ENCODE measurements at regions not wholly inside any gene's neighbourhood (a gene's known extent, or its start where the extent isn't known, plus 50 kb on each side); places are given as distances from the start of the nearest gene placed in this dataset.
"Not testable (repeated sequence)": the region's sequence is repeated elsewhere in the genome, so short reads cannot be mapped to it uniquely, and the experiment has no call there.

DNA sequence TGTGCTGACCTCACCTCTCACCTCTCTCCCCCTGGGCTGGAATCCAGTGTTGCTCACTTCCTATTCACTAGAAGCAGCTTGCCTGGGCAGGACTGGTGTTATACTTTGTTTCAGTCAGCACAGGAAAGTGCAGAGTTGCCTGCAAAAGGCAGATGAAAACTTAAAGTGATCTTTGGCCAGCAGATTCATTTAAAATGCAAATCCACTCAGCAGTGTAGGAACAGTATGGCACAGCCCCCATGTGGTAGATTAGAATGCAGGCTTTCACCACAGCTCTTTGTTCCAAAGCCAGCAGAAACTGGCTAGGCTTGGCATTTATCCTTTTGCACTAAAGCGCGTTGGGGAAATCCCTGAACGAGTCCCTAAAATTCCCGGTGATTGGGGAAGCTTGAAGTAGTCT is 301.2 kb downstream of the OR4C45 start:
- Histone ChIP-seq H2BK12ac (ENCODE audit: insufficient read length, low read depth, low read length) (no peak overlapping the region), H4K91ac (ENCODE audit: insufficient read length, low read depth, low read length) (no peak overlapping the region), H3K27ac (ENCODE audit: insufficient read length, low read depth, low read length) (no peak overlapping the region), H3K4ac (ENCODE audit: low read depth, low read length) (no peak overlapping the region), H3K4me1 (ENCODE audit: insufficient read depth, low read length) (no peaks in the 10 kb centered on the region), H4K5ac (ENCODE audit: insufficient read length, low read depth, low read length) (no peak overlapping the region), H3K4me2 (ENCODE audit: insufficient read depth, insufficient read length, low read length) (no peak overlapping the region), H3K18ac (ENCODE audit: insufficient read length, low read depth, low read length) (no peak overlapping the region), H2BK20ac (ENCODE audit: low read depth, low read length, poor library complexity, severe bottlenecking) (no peak overlapping the region), H3K27me3 (ENCODE audit: insufficient read depth, low read length) (no peaks in the 10 kb centered on the region), H3K23me2 (ENCODE audit: insufficient read length, low read depth, low read length, poor library complexity, severe bottlenecking) (no peaks in the 10 kb centered on the region), H2BK15ac (ENCODE audit: low read depth, low read length) (no peak overlapping the region), H3K9ac (ENCODE audit: extremely low read depth, insufficient read length, low read length) (no peak overlapping the region), H3T11ph (ENCODE audit: low read length) (no peak overlapping the region), H3K79me2 (ENCODE audit: insufficient read depth, low read length) (no peaks in the 10 kb centered on the region), H3K23ac (ENCODE audit: insufficient read length, low read depth, low read length) (no peak overlapping the region), H4K8ac (replicated peaks; ENCODE audit: insufficient read length, low read depth, low read length) (no peak overlapping the region), H2AFZ (ENCODE audit: low read length) (no peak overlapping the region), H4K20me1 (ENCODE audit: control insufficient read depth, insufficient read depth, insufficient read length) (no peaks in the 10 kb centered on the region), H3K14ac (ENCODE audit: insufficient read depth, low read length) (no peak overlapping the region), H3K56ac (ENCODE audit: insufficient read length, low read depth, low read length) (no peak overlapping the region), H2AK5ac (ENCODE audit: insufficient read length, low read length) (no peak overlapping the region), H2BK5ac (ENCODE audit: insufficient read length, low read length) (no peak overlapping the region), H3K79me1 (ENCODE audit: insufficient read depth, low read depth, low read length, poor library complexity, severe bottlenecking) (no peaks in the 10 kb centered on the region), H3K9me3 (ENCODE audit: control insufficient read depth, low read depth, low read length) (peaks cover 65% of the 10 kb centered on the region), H2BK120ac (ENCODE audit: low read depth, low read length, poor library complexity, severe bottlenecking) (no peak overlapping the region)
- Mint-ChIP-seq H3K27me3 (ENCODE audit: low read depth) (no peaks in the 10 kb centered on the region; the same call in 1 of the 2 replicates), H3K4me3 (no peak overlapping the region), H3K9me3 (peaks cover 92 to 97% of the 10 kb centered on the region in 2 experiments), H3K27ac (no peak overlapping the region), H3K4me1 (no peaks in the 10 kb centered on the region), H3K36me3 (ENCODE audit: insufficient read depth in 1 of 3, low read depth in 3 of 3) (peaks cover 8 to 28% (median 14%) of the 10 kb centered on the region in 3 experiments; a peak in 6 of 7 replicates)
- TF ChIP-seq, protein P1, sequence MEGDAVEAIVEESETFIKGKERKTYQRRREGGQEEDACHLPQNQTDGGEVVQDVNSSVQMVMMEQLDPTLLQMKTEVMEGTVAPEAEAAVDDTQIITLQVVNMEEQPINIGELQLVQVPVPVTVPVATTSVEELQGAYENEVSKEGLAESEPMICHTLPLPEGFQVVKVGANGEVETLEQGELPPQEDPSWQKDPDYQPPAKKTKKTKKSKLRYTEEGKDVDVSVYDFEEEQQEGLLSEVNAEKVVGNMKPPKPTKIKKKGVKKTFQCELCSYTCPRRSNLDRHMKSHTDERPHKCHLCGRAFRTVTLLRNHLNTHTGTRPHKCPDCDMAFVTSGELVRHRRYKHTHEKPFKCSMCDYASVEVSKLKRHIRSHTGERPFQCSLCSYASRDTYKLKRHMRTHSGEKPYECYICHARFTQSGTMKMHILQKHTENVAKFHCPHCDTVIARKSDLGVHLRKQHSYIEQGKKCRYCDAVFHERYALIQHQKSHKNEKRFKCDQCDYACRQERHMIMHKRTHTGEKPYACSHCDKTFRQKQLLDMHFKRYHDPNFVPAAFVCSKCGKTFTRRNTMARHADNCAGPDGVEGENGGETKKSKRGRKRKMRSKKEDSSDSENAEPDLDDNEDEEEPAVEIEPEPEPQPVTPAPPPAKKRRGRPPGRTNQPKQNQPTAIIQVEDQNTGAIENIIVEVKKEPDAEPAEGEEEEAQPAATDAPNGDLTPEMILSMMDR (conservative IDR thresholded peaks at IDR 0.05): no peak
- no CpG with 5 or more reads among the region's 4 CpGs for WGBS (ENCODE audit: extremely low coverage, insufficient read length, low lambda C conversion rate)
- no peak for DNase-seq

DNA sequence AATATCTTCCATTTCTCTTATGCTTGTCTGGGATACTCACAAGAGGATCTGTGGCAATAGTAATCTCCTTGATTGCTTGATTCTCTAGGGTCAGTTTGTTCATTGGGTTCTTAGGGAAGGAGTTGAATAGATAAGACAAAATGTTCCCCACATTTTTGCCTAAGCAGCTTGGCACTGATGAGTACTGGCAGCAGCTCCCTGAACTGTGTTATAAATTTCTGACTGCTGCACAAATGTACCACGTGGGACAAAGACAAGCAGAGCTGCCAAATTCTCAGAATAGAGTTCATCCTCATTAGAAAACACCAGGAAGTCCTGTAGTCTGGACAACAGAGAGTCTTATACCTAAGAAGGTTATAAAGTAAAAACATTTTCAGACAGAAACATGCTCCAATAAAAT is 304.8 kb downstream of the OR4C45 start:
- H2BK12ac ChIP-seq (ENCODE audit: insufficient read length, low read depth, low read length); H3K27me3 Mint-ChIP-seq (ENCODE audit: low read depth); H3K4me3 Mint-ChIP-seq; H2BK15ac ChIP-seq (ENCODE audit: low read depth, low read length); H3K79me2 ChIP-seq (ENCODE audit: insufficient read depth, low read length); H3K56ac ChIP-seq (ENCODE audit: insufficient read length, low read depth, low read length); H3T11ph ChIP-seq (ENCODE audit: low read length); H4K5ac ChIP-seq (ENCODE audit: insufficient read length, low read depth, low read length); H3K23me2 ChIP-seq (ENCODE audit: insufficient read length, low read depth, low read length, poor library complexity, severe bottlenecking); H3K4ac ChIP-seq (ENCODE audit: low read depth, low read length); H2AK5ac ChIP-seq (ENCODE audit: insufficient read length, low read length); H4K20me1 ChIP-seq (ENCODE audit: control insufficient read depth, insufficient read depth, insufficient read length); H2BK20ac ChIP-seq (ENCODE audit: low read depth, low read length, poor library complexity, severe bottlenecking); H3K23ac ChIP-seq (ENCODE audit: insufficient read length, low read depth, low read length); H3K4me1 ChIP-seq (ENCODE audit: insufficient read depth, low read length); H2BK120ac ChIP-seq (ENCODE audit: low read depth, low read length, poor library complexity, severe bottlenecking); H3K4me1 Mint-ChIP-seq; H3K27ac ChIP-seq (ENCODE audit: insufficient read length, low read depth, low read length); H4K91ac ChIP-seq (ENCODE audit: insufficient read length, low read depth, low read length); H4K8ac ChIP-seq (replicated peaks; ENCODE audit: insufficient read length, low read depth, low read length); H3K18ac ChIP-seq (ENCODE audit: insufficient read length, low read depth, low read length); H3K79me1 ChIP-seq (ENCODE audit: insufficient read depth, low read depth, low read length, poor library complexity, severe bottlenecking); H2BK5ac ChIP-seq (ENCODE audit: insufficient read length, low read length); H3K4me2 ChIP-seq (ENCODE audit: insufficient read depth, insufficient read length, low read length); H3K27ac Mint-ChIP-seq; H3K27me3 ChIP-seq (ENCODE audit: insufficient read depth, low read length); H2AFZ ChIP-seq (ENCODE audit: low read length); H3K9ac ChIP-seq (ENCODE audit: extremely low read depth, insufficient read length, low read length); H3K14ac ChIP-seq (ENCODE audit: insufficient read depth, low read length); DNase-seq: not testable (repeated sequence)
- no CpG with 5 or more reads among the region's 1 CpG for WGBS (ENCODE audit: extremely low coverage, insufficient read length, low lambda C conversion rate)
- Mint-ChIP-seq H3K9me3 (peaks cover 86 to 93% of the 10 kb centered on the region in 2 experiments), H3K36me3 (ENCODE audit: insufficient read depth in 1 of 3, low read depth in 3 of 3) (peaks cover 14 to 30% (median 15%) of the 10 kb centered on the region in 3 experiments; a peak in 6 of 7 replicates)
- H3K9me3 ChIP-seq (ENCODE audit: control insufficient read depth, low read depth, low read length): peaks cover 62% of the 10 kb centered on the region

Data from H9 (cell line).